CD4-positive, alpha-beta T cell (primary cell): ENCODE measurements at regions not wholly inside any gene's neighbourhood (a gene's known extent, or its start where the extent isn't known, plus 50 kb on each side); places are given as distances from the start of the nearest gene placed in this dataset.

Experiments used
- ATAC-seq: fragments of 200-7000 bp; cut with Tn5 transposase; one replicate; pipeline ENCODE4 v1.10.0; 2022; ENCODE audit warnings: mild to moderate bottlenecking; ENCODE audit not compliant: poor library complexity
- CTCF ChIA-PET: fragments of 350-600 bp; sonication (Branson Sonifier 250); formaldehyde crosslinking; loops from one replicate; lab custom pipeline; 2021; ENCODE audit warnings: antibody characterized with exemption, inconsistent platforms; lab: Charles Lee
- POLR2A ChIA-PET: fragments of 350-600 bp; sonication (Branson Sonifier 250); formaldehyde crosslinking; loops from one replicate; lab custom pipeline; 2021; ENCODE audit warnings: antibody characterized with exemption, inconsistent platforms; lab: Charles Lee
- DNase-seq, 14 experiments: peaks; one replicate each; pipeline ENCODE4 v3.0.0-alpha.2; 2013 to 2020; ENCODE audit warnings: mixed read lengths in 2 of 14
- H3K27ac ChIP-seq, 2 donors: one replicate each; pipeline versions ENCODE4 v1.5.1 to v1.7.0; 2013; ENCODE audit warnings: low read length in 2 of 2, low read depth in 1 of 2, mild to moderate bottlenecking in 1 of 2
- H3K27me3 ChIP-seq, 2 experiments: 1 replicate in 1 of 2; 2 replicates in 1 of 2; pipeline versions ENCODE4 v1.6.1 to v1.7.0; 2013; ENCODE audit warnings: low read length in 2 of 2, control low read depth in 1 of 2, mild to moderate bottlenecking in 1 of 2, moderate library complexity in 1 of 2; ENCODE audit not compliant: insufficient read depth in 2 of 2, control insufficient read depth in 1 of 2
- H3K36me3 ChIP-seq: one replicate; pipeline ENCODE4 v1.6.1; 2013; ENCODE audit warnings: low read length, control low read depth; ENCODE audit not compliant: insufficient read depth
- H3K4me1 ChIP-seq: one replicate; pipeline ENCODE4 v1.6.1; 2013; ENCODE audit warnings: low read length, control low read depth; ENCODE audit not compliant: insufficient read depth
- H3K4me3 ChIP-seq: one replicate; pipeline ENCODE4 v1.5.1; 2013; ENCODE audit warnings: mild to moderate bottlenecking, low read length, moderate library complexity
- H3K9me3 ChIP-seq, 2 experiments: 1 replicate in 1 of 2; 2 replicates in 1 of 2; pipeline versions ENCODE4 v1.6.1 to v1.7.0; 2013; ENCODE audit warnings: low read length in 2 of 2, mild to moderate bottlenecking in 2 of 2, control low read depth in 1 of 2, moderate library complexity in 1 of 2; ENCODE audit not compliant: control insufficient read depth in 1 of 2, insufficient read depth in 1 of 2
- H3K27ac Mint-ChIP-seq: one replicate; pipeline ENCODE4 v1.8.0; 2020; ENCODE audit warnings: mixed read lengths
- H3K27me3 Mint-ChIP-seq: one replicate; pipeline ENCODE4 v1.8.0; 2021; ENCODE audit warnings: mixed read lengths
- H3K36me3 Mint-ChIP-seq: one replicate; pipeline ENCODE4 v1.8.0; 2021; ENCODE audit warnings: low read depth, mixed read lengths
- H3K4me1 Mint-ChIP-seq: one replicate; pipeline ENCODE4 v1.8.0; 2021; ENCODE audit warnings: low read depth, mixed read lengths
- H3K4me3 Mint-ChIP-seq: one replicate; pipeline ENCODE4 v1.8.0; 2020; ENCODE audit warnings: mild to moderate bottlenecking, mixed read lengths
- H3K9me3 Mint-ChIP-seq: one replicate; pipeline ENCODE4 v1.8.0; 2020; ENCODE audit warnings: mixed read lengths
- CTCF ChIP-seq: fragments of 200-600 bp; IDR thresholded peaks from one replicate; pipeline ENCODE4 v1.8.0; 2022; ENCODE audit warnings: antibody characterized with exemption, mild to moderate bottlenecking
- intact Hi-C, 2 experiments: fragments of 100-400 bp; cut with DNase I in 1 of 2; cut with micrococcal nuclease in 1 of 2; formaldehyde crosslinking; loops; one replicate each; pipeline versions ENCODE4 v1.15.1 to v1.9.0; 2023 to 2025; cut with DNase I, micrococcal nuclease

- ChIA-PET CTCF (no interaction called here), POLR2A (no interaction called here)
- DNase-seq, result no peak
Observed at GRCh38 chr3:146307456-146307725, 56.5 kb upstream of the PLSCR4 start.

GRCh38 chr3:146306656-146307455 is 56.0 kb upstream of the PLSCR4 start:
- Mint-ChIP-seq H3K27me3 (no peaks in the 10 kb centered on the region), H3K4me1 (no peaks in the 10 kb centered on the region), H3K27ac (no peak overlapping the region), H3K36me3 (no peaks in the 10 kb centered on the region), H3K4me3 (no peak overlapping the region), H3K9me3 (peaks cover 4% of the 10 kb centered on the region)
- ATAC-seq (no peak), DNase-seq (no peak)
- Histone ChIP-seq H3K4me3 (no peak overlapping the region), H3K4me1 (no peaks in the 10 kb centered on the region), H3K9me3 (peaks cover 0 to 3% of the 10 kb centered on the region in 2 experiments), H3K36me3 (no peaks in the 10 kb centered on the region), H3K27me3 (no peaks in the 10 kb centered on the region), H3K27ac (no peak overlapping the region)
- ChIA-PET CTCF (no interaction called here), POLR2A (no interaction called here)
- intact Hi-C loops, result no loop called here
- TF ChIP-seq CTCF, result no peak

More at GRCh38 chr3:146307456-146307725, 56.5 kb upstream of the PLSCR4 start:
- no peak for TF ChIP-seq CTCF
- peaks cover 5% of the 10 kb centered on the region for H3K9me3 Mint-ChIP-seq
- no peak overlapping the region for H3K4me3 Mint-ChIP-seq
- Histone ChIP-seq H3K4me3 (no peak overlapping the region), H3K27ac (no peak overlapping the region), H3K27me3 (no peaks in the 10 kb centered on the region), H3K36me3 (no peaks in the 10 kb centered on the region), H3K4me1 (no peaks in the 10 kb centered on the region), H3K9me3 (peaks cover 0 to 3% of the 10 kb centered on the region in 2 experiments)
- no peaks in the 10 kb centered on the region for H3K27me3 Mint-ChIP-seq
- H3K27ac Mint-ChIP-seq, result no peak overlapping the region
- intact Hi-C loops, result no loop called here
- H3K36me3 Mint-ChIP-seq, result no peaks in the 10 kb centered on the region
- no peaks in the 10 kb centered on the region for H3K4me1 Mint-ChIP-seq
- ATAC-seq, result no peak

GRCh38 chr3:146305808-146306423 is 55.0 kb upstream of the PLSCR4 start:
- ChIA-PET CTCF (no interaction called here), POLR2A (no interaction called here)
- Histone ChIP-seq H3K4me1 (no peaks in the 10 kb centered on the region), H3K36me3 (no peaks in the 10 kb centered on the region), H3K27me3 (no peaks in the 10 kb centered on the region), H3K27ac (no peak overlapping the region), H3K9me3 (peaks cover 0 to 3% of the 10 kb centered on the region in 2 experiments), H3K4me3 (no peak overlapping the region)
- H3K9me3 Mint-ChIP-seq, result peaks cover 4% of the 10 kb centered on the region
- ATAC-seq (no peak), DNase-seq (no peak)
- intact Hi-C loops, result no loop called here
- no peak overlapping the region for H3K27ac Mint-ChIP-seq
- no peaks in the 10 kb centered on the region for H3K4me1 Mint-ChIP-seq
- H3K36me3 Mint-ChIP-seq, result no peaks in the 10 kb centered on the region
- H3K4me3 Mint-ChIP-seq, result no peak overlapping the region
- TF ChIP-seq CTCF, result no peak
- H3K27me3 Mint-ChIP-seq, result no peaks in the 10 kb centered on the region
